KMS-11 (cell line): ENCODE measurements at regions not wholly inside any gene's neighbourhood (a gene's known extent, or its start where the extent isn't known, plus 50 kb on each side); places are given as distances from the start of the nearest gene placed in this dataset.
"Not testable (repeated sequence)": the region's sequence is repeated elsewhere in the genome, so short reads cannot be mapped to it uniquely, and the experiment has no call there.

ENCODE experiments used
- H2AFZ ChIP-seq: fragments of 200-600 bp; sonication (generic); 2 replicates; pipeline ENCODE4 v1.6.1; 2016; ENCODE audit warnings: antibody characterized with exemption, mixed run types, low read depth
- H3K27ac ChIP-seq: fragments of 200-600 bp; sonication (generic); 2 replicates; pipeline ENCODE4 v1.6.1; 2016; ENCODE audit warnings: mild to moderate bottlenecking, mixed run types
- H3K27me3 ChIP-seq: fragments of 200-600 bp; sonication (generic); 2 replicates; pipeline ENCODE4 v1.6.1; 2017; ENCODE audit warnings: mild to moderate bottlenecking, low read depth, mixed run types, moderate library complexity; ENCODE audit not compliant: insufficient read depth
- H3K36me3 ChIP-seq: fragments of 200-600 bp; sonication (generic); 2 replicates; pipeline ENCODE4 v1.6.1; 2017; ENCODE audit warnings: mild to moderate bottlenecking, mixed run types; ENCODE audit not compliant: insufficient read depth
- H3K4me1 ChIP-seq: fragments of 200-600 bp; sonication (generic); 2 replicates; pipeline ENCODE4 v1.6.1; 2016; ENCODE audit warnings: mild to moderate bottlenecking, low read depth, mixed run types; ENCODE audit not compliant: poor library complexity, severe bottlenecking
- H3K4me2 ChIP-seq: fragments of 200-600 bp; sonication (generic); 2 replicates; pipeline ENCODE4 v1.7.0; 2016; ENCODE audit warnings: mild to moderate bottlenecking, mixed run types
- H3K4me3 ChIP-seq: fragments of 200-600 bp; sonication (generic); IDR thresholded peaks from 2 replicates; pipeline ENCODE4 v1.6.1; 2017; ENCODE audit warnings: low read depth, low read length, mixed read lengths; ENCODE audit not compliant: insufficient read depth
- H3K79me2 ChIP-seq: fragments of 200-600 bp; sonication (generic); 2 replicates; pipeline ENCODE4 v1.6.1; 2016; ENCODE audit warnings: low read depth, mixed run types; ENCODE audit not compliant: insufficient read depth
- H3K9ac ChIP-seq: fragments of 200-600 bp; sonication (generic); 2 replicates; pipeline ENCODE4 v1.6.1; 2016; ENCODE audit warnings: mild to moderate bottlenecking, mixed run types
- H4K20me1 ChIP-seq: fragments of 200-600 bp; sonication (generic); 2 replicates; pipeline ENCODE4 v1.6.1; 2016; ENCODE audit warnings: mild to moderate bottlenecking, mixed run types; ENCODE audit not compliant: insufficient read depth
- TF ChIP-seq, protein P1 (sequence below): fragments of 200-600 bp; sonication (generic); conservative IDR thresholded peaks from 2 replicates; pipeline ENCODE4 v1.6.1; 2017; ENCODE audit warnings: low read depth, mild to moderate bottlenecking, antibody characterized with exemption, low read length, moderate library complexity, mixed read lengths

DNA sequence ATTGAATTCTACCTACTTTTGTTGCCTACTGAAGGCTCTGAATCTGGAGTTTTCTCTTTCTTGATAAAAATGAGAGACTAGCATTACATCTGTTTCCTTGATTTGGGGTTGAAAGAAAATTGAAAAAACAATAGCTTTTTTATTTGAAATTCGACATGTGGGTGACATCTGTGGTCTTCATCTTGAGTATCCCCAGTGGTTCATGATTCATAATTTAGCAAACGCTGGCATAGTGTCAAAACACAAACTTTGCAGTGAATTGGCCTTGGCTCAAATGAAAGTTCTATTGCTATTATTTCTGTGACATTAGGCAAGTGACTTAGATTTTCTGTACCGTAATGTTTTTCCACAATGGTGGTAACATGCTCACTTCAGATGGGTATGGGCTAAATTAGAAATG lies 747.6 kb downstream of the PCDH7 start:
- Histone ChIP-seq H3K27ac (no peak overlapping the region), H4K20me1 (no peaks in the 10 kb centered on the region), H3K4me3 (no peak overlapping the region), H3K36me3 (no peaks in the 10 kb centered on the region), H3K27me3 (no peaks in the 10 kb centered on the region), H3K4me2 (no peak overlapping the region), H3K9ac (no peak overlapping the region), H3K4me1 (no peaks in the 10 kb centered on the region), H3K79me2 (no peaks in the 10 kb centered on the region), H2AFZ (no peak overlapping the region)
- TF ChIP-seq, protein P1, sequence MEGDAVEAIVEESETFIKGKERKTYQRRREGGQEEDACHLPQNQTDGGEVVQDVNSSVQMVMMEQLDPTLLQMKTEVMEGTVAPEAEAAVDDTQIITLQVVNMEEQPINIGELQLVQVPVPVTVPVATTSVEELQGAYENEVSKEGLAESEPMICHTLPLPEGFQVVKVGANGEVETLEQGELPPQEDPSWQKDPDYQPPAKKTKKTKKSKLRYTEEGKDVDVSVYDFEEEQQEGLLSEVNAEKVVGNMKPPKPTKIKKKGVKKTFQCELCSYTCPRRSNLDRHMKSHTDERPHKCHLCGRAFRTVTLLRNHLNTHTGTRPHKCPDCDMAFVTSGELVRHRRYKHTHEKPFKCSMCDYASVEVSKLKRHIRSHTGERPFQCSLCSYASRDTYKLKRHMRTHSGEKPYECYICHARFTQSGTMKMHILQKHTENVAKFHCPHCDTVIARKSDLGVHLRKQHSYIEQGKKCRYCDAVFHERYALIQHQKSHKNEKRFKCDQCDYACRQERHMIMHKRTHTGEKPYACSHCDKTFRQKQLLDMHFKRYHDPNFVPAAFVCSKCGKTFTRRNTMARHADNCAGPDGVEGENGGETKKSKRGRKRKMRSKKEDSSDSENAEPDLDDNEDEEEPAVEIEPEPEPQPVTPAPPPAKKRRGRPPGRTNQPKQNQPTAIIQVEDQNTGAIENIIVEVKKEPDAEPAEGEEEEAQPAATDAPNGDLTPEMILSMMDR: no peak

DNA sequence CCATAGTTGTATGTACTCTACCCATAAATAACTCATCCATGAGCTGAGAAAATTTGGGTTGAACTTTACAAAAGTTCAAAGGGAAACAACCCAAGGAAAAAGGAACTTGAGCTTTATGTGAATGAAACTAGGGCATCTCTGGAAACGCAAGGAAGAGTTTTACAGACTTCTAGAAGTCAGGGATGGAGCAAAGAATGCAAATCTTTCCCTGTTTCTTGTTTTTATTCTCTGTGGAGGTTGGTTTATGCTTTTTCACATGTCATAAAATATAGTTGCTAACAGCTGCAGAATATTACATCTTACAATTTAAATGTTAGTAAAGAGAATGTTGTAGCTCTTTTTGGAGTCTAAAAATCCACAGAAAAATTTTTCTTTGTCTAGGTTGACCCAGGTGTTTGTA lies 754.1 kb downstream of the PCDH7 start:
- Histone ChIP-seq H3K4me3 (no peak overlapping the region), H3K79me2 (no peaks in the 10 kb centered on the region), H3K36me3 (no peaks in the 10 kb centered on the region), H3K27me3 (no peaks in the 10 kb centered on the region), H3K4me2 (no peak overlapping the region), H2AFZ (no peak overlapping the region), H3K27ac (no peak overlapping the region), H3K9ac (no peak overlapping the region), H3K4me1 (no peaks in the 10 kb centered on the region), H4K20me1 (no peaks in the 10 kb centered on the region)
- TF ChIP-seq, protein P1: no peak

DNA sequence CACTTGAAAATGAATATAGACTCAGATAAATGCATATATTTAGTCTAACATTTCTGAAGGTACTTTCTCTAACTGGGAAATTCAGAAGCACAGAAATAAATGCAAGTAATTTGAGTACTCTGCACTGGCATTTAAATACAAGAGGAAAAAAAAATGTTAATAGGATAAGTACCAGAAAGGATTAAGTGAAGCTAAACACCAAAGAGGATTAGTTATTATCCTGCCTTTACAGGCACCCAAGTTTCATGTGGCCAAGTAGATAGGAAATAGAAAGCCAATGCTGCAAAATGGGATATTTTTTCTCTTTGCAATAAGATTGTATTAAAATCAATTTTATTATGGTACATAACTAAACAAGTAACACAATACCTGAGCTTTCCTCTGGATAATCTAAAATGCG lies 762.5 kb downstream of the PCDH7 start:
- Histone ChIP-seq H3K4me1 (no peaks in the 10 kb centered on the region), H3K4me3 (no peak overlapping the region), H3K4me2 (no peak overlapping the region), H3K9ac (no peak overlapping the region), H2AFZ (no peak overlapping the region), H4K20me1 (no peaks in the 10 kb centered on the region), H3K27me3 (no peaks in the 10 kb centered on the region), H3K27ac (no peak overlapping the region), H3K36me3 (no peaks in the 10 kb centered on the region), H3K79me2 (no peaks in the 10 kb centered on the region)
- TF ChIP-seq, protein P1: no peak

DNA sequence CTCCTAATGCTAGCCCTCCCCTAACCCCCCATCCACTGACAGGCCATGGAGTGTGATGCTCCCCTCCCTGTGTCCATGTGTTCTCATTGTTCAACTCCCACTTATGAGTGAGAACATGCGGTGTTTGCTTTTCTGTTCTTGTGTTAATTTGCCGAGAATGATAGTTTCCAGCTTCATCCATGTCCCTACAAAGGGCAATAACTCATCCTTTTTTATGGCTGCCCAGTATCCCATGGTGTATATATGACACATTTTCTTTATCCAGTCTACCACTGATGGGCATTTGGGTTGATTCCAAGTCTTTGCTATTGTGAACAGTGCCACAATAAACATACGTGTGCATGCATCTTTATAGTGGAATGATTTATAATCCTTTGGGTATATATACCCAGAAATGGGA lies 779.0 kb downstream of the PCDH7 start:
- not testable (repeated sequence) for H3K79me2 ChIP-seq, H4K20me1 ChIP-seq, H3K36me3 ChIP-seq, H3K4me2 ChIP-seq, H3K27ac ChIP-seq, H2AFZ ChIP-seq, H3K27me3 ChIP-seq, H3K9ac ChIP-seq, H3K4me1 ChIP-seq, H3K4me3 ChIP-seq

DNA sequence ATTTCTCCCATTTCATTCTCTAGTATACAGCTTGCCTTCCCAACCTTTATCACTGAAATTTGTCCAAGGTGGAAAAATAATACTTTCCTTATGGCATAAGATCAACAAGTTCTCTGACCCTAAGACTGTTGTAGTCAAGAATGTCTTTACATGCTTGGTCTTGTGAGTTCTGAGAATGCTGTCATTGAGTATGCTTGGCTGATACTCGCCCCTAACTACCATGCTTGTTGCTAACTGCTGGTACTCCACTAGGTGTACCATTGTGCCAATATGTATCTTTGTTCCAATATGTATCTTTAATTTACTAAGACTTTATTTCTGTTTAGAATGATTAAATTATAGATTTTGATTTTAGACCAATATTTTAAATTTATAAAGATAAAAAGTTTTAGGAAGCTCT lies 796.4 kb downstream of the PCDH7 start:
- no peaks in the 10 kb centered on the region for H3K27me3 ChIP-seq
- H3K36me3 ChIP-seq: no peaks in the 10 kb centered on the region
- H3K4me2 ChIP-seq: no peak overlapping the region
- H3K79me2 ChIP-seq: no peaks in the 10 kb centered on the region
- H3K27ac ChIP-seq: no peak overlapping the region
- H2AFZ ChIP-seq: no peak overlapping the region
- H3K4me3 ChIP-seq: no peak overlapping the region
- no peaks in the 10 kb centered on the region for H3K4me1 ChIP-seq
- no peak overlapping the region for H3K9ac ChIP-seq
- TF ChIP-seq, protein P1: no peak
- H4K20me1 ChIP-seq: no peaks in the 10 kb centered on the region
